SK-N-MC (cell line): ENCODE measurements at regions not wholly inside any gene's neighbourhood (a gene's known extent, or its start where the extent isn't known, plus 50 kb on each side); places are given as distances from the start of the nearest gene placed in this dataset.
A peak's percentile ranks its signal among the peaks of the same experiment; 100 is the strongest.

Experiments
- DNase-seq: peaks from one replicate; pipeline ENCODE4 v3.0.0-alpha.2; 2011; ENCODE audit warnings: low read depth, low spot score
- H3K27ac ChIP-seq: fragments of 200-600 bp; sonication (generic); 2 replicates; pipeline ENCODE4 v1.5.1; 2016; ENCODE audit warnings: mixed run types
- H3K36me3 ChIP-seq: fragments of 200-600 bp; sonication (generic); 2 replicates; pipeline ENCODE4 v1.6.1; 2017; ENCODE audit warnings: antibody characterized with exemption, low read length, mixed read lengths; ENCODE audit not compliant: insufficient read depth
- H3K4me3 ChIP-seq: fragments of 200-600 bp; sonication (generic); 2 replicates; pipeline ENCODE4 v1.5.1; 2016
- H3K9ac ChIP-seq: fragments of 200-600 bp; sonication (generic); 2 replicates; pipeline ENCODE4 v1.8.0; 2017; ENCODE audit warnings: mixed run types, mixed read lengths; ENCODE audit not compliant: insufficient read length
- H3K9me3 ChIP-seq: fragments of 200-600 bp; sonication (generic); 2 replicates; pipeline ENCODE4 v1.6.1; 2017; ENCODE audit warnings: low read depth, mild to moderate bottlenecking, antibody characterized with exemption, low read length, moderate library complexity, mixed read lengths
- EZH2 ChIP-seq: fragments of 200-600 bp; sonication (generic); IDR thresholded peaks from one replicate; pipeline ENCODE4 v1.6.1; 2017; ENCODE audit warnings: antibody characterized with exemption
- FOXP2 ChIP-seq: optimal IDR thresholded peaks from 2 replicates; pipeline ENCODE3; 2011; ENCODE audit warnings: mild to moderate bottlenecking, moderate library complexity; ENCODE audit not compliant: insufficient read depth; ENCODE audit errors: extremely low read length, control extremely low read depth
- POLR2AphosphoS5 ChIP-seq: IDR thresholded peaks from 2 replicates; pipeline ENCODE4 v1.6.1; 2012; ENCODE audit warnings: mild to moderate bottlenecking, low read depth, low read length, borderline replicate concordance

DNA sequence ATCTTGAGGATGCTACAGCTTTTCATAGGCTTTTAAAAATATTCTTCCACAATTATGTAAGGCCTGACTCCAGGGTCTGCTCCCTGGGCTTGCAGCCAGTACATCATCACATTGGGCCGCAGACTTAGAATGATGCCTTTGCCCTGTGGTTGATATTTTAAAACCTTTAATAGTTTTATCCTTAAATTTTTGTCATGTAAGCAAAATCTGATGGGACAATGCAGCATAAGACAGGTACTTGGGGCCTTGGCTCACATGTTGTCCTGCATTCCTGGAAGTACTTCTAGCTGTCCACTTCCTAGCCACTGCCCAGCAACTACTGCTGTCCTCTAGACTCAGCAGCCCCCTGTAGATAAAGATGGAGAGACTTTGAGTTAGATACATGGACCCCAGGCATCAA, 197.3 kb upstream of the SLITRK3 start:
- H3K27ac ChIP-seq, result no peak overlapping the region
- H3K36me3 ChIP-seq, result no peaks in the 10 kb centered on the region
- no peak for DNase-seq
- H3K4me3 ChIP-seq, result no peak overlapping the region
- H3K9ac ChIP-seq, result no peak overlapping the region
- TF ChIP-seq EZH2 (no peak), POLR2AphosphoS5 (no peak), FOXP2 (no peak)
- no peaks in the 10 kb centered on the region for H3K9me3 ChIP-seq

DNA sequence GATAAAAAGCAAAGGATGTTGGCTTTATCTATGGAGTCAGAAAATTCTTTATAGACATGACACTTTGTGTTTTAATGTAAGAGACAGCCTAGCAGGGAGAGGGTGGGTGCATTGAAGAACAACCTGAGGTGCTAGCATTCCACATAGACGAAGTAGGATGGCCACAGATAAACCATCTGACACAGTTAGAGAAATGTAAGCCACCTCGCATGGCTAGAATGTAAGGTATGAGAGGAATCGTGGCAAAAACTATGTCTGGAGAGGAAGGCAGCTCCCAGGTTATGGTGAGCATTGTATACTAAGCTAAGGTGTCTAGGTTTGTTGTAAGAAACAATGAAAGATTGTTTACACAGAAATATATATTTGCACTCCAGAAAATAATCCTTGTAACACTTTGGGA, 194.0 kb upstream of the SLITRK3 start:
- Histone ChIP-seq H3K9me3 (no peaks in the 10 kb centered on the region; the same call in 1 of the 2 replicates), H3K4me3 (no peak overlapping the region), H3K36me3 (no peaks in the 10 kb centered on the region), H3K9ac (no peak overlapping the region), H3K27ac (no peak overlapping the region)
- TF ChIP-seq POLR2AphosphoS5, result no peak
- no peak for TF ChIP-seq EZH2
- no peak for TF ChIP-seq FOXP2
- DNase-seq, result no peak

- no peaks in the 10 kb centered on the region; the same call in 1 of the 2 replicates for H3K9me3 ChIP-seq
- H3K4me3 ChIP-seq, result no peak overlapping the region
- H3K27ac ChIP-seq, result no peak overlapping the region
- H3K36me3 ChIP-seq, result no peaks in the 10 kb centered on the region
- TF ChIP-seq EZH2 (no peak), POLR2AphosphoS5 (no peak), FOXP2 (no peak)
- H3K9ac ChIP-seq, result no peak overlapping the region
- DNase-seq, result no peak
Measured at GRCh38 chr3:165389653-165390052, 193.5 kb upstream of the SLITRK3 start.

GRCh38 chr3:165389064-165389463, 192.9 kb upstream of the SLITRK3 start:
- Histone ChIP-seq H3K36me3 (no peaks in the 10 kb centered on the region), H3K27ac (no peak overlapping the region), H3K9ac (no peak overlapping the region), H3K4me3 (no peak overlapping the region), H3K9me3 (no peaks in the 10 kb centered on the region; the same call in 1 of the 2 replicates)
- peak; percentile 44 for DNase-seq
- TF ChIP-seq POLR2AphosphoS5, result no peak
- no peak for TF ChIP-seq FOXP2
- no peak for TF ChIP-seq EZH2

DNA sequence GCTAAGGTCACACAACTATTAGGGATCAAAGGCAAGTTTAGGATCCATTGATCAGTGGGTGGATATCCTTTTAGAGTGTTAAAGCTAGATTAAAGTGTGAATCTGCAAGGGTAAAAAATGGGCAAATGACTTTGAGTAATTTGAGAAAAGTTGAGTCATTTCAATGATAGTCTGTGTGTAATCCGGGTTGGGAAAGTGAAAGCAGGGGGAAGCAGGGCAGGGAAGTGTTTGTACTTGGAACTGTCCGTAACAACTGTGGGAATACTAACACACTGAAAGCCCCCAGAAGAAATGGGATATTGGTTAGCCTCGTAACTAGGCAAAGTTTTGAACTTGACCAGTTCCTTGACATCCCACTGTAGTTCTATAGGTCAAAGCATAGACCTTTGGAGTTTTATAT, 187.2 kb upstream of the SLITRK3 start:
- Histone ChIP-seq H3K4me3 (no peak overlapping the region), H3K27ac (no peak overlapping the region), H3K9me3 (no peaks in the 10 kb centered on the region; the same call in 1 of the 2 replicates), H3K36me3 (no peaks in the 10 kb centered on the region), H3K9ac (no peak overlapping the region)
- no peak for DNase-seq
- TF ChIP-seq FOXP2 (no peak), POLR2AphosphoS5 (no peak), EZH2 (no peak)

- no peaks in the 10 kb centered on the region; the same call in 1 of the 2 replicates for H3K9me3 ChIP-seq
- TF ChIP-seq POLR2AphosphoS5 (no peak), EZH2 (no peak), FOXP2 (no peak)
- DNase-seq, result no peak
- H3K36me3 ChIP-seq, result no peaks in the 10 kb centered on the region
- H3K9ac ChIP-seq, result no peak overlapping the region
- no peak overlapping the region for H3K4me3 ChIP-seq
- H3K27ac ChIP-seq, result no peak overlapping the region
Measured at GRCh38 chr3:165382672-165383071, 186.5 kb upstream of the SLITRK3 start.

- Histone ChIP-seq H3K4me3 (no peak overlapping the region), H3K9ac (no peak overlapping the region), H3K36me3 (no peaks in the 10 kb centered on the region), H3K27ac (no peak overlapping the region), H3K9me3 (no peaks in the 10 kb centered on the region)
- TF ChIP-seq POLR2AphosphoS5, result no peak
- no peak for TF ChIP-seq EZH2
- TF ChIP-seq FOXP2, result no peak
- DNase-seq, result no peak
Measured at GRCh38 chr3:165378761-165379160, 182.6 kb upstream of the SLITRK3 start.

DNA sequence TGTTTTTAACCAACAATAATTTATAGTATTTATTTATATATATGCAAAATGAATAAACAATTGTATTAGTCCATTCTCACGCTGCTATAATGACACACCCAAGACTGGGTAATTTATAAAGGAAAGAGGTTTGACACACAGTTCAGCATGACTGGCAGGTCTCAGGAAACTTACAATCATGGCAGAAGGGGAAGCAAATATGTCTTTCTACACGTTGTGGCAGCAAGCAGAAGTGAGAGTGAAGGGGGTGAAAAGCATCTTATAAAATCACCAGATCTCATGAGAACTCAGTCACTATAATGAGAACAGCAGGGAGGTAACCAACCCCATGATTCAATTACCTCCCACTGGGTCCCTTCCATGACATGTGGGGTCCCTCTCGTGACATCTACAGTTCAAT, 162.8 kb upstream of the SLITRK3 start:
- no peaks in the 10 kb centered on the region for H3K9me3 ChIP-seq
- DNase-seq, result no peak
- TF ChIP-seq POLR2AphosphoS5 (no peak), FOXP2 (no peak), EZH2 (no peak)
- no peak overlapping the region for H3K9ac ChIP-seq
- no peaks in the 10 kb centered on the region for H3K36me3 ChIP-seq
- H3K4me3 ChIP-seq, result no peak overlapping the region
- no peak overlapping the region for H3K27ac ChIP-seq

DNA sequence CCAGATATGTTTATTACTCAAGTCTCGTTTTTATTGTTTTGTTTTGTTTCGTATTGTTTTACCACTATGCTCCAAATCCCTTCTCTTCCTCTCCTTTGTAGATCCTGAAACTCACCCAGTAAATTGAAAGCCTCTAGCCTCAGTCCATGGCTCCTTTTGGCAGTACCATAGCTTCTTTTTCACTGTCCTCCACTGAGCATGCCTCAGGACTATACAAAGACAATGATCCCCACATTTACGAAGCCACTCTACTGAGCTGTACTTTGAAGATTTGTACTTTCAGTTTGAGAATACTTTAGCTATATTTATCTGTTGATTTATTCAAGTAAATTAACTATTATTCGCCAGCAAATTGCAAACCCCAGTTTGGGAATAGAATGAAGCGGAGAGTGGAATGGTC, 159.1 kb upstream of the SLITRK3 start:
- no peaks in the 10 kb centered on the region for H3K36me3 ChIP-seq
- no peak for DNase-seq
- no peak overlapping the region for H3K9ac ChIP-seq
- no peak for TF ChIP-seq EZH2
- no peak for TF ChIP-seq POLR2AphosphoS5
- TF ChIP-seq FOXP2, result no peak
- H3K9me3 ChIP-seq, result no peaks in the 10 kb centered on the region
- H3K27ac ChIP-seq, result no peak overlapping the region
- no peak overlapping the region for H3K4me3 ChIP-seq

DNA sequence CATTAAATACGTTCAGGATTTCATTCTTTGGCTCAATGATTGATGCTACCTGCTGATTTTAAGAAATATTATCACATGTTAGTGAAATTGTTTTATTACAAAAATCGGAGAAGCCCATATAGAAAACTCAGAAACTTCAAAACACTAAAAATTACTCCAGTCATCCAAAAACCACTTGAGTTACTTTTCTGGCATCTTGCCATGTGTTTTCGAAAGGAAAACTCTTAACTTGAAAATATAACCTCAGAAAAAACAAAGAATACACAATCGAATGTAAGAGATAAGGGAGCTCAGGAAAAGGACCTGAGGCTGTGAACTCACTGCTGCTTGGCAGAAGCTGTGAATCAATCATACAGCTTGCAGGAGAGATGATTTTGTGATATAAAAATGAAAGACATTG, 151.3 kb upstream of the SLITRK3 start:
- no peak overlapping the region for H3K27ac ChIP-seq
- H3K9me3 ChIP-seq, result no peaks in the 10 kb centered on the region
- H3K9ac ChIP-seq, result no peak overlapping the region
- H3K4me3 ChIP-seq, result no peak overlapping the region
- TF ChIP-seq POLR2AphosphoS5, result no peak
- no peak for TF ChIP-seq EZH2
- TF ChIP-seq FOXP2, result no peak
- no peaks in the 10 kb centered on the region for H3K36me3 ChIP-seq
- DNase-seq, result peak; percentile 64
